A549 (cell line): ENCODE measurements at regions not wholly inside any gene's neighbourhood (a gene's known extent, or its start where the extent isn't known, plus 50 kb on each side); places are given as distances from the start of the nearest gene placed in this dataset.

Experiments used
- ATAC-seq, 2 experiments: fragments of 200-7000 bp in 1 of 2; fragments of >200 bp in 1 of 2; cut with Nextera tagmentation in 1 of 2; cut with Tn5 transposase in 1 of 2; 3 replicates each; pipeline versions ENCODE4 v1.8.0 to v1.9.1; 2018 to 2020; ENCODE audit warnings: mild to moderate bottlenecking in 1 of 2, moderate library complexity in 1 of 2
- CTCF ChIA-PET: fragments of 300-600 bp; sonication (Branson Sonifier 250); formaldehyde crosslinking; extraction: SDS; loops from one replicate; lab custom pipeline; 2021; ENCODE audit warnings: antibody characterized with exemption, inconsistent platforms; lab: Yijun Ruan, JAX
- POLR2A ChIA-PET: fragments of 350-600 bp; formaldehyde crosslinking; extraction: SDS; loops from one replicate; lab custom pipeline; 2021; ENCODE audit warnings: antibody characterized with exemption, inconsistent platforms; lab: Yijun Ruan, JAX
- DNase-seq, 2 experiments: peaks; one replicate each; pipeline versions ENCODE4 v3.0.0 to v3.0.0-alpha.2; 2011 to 2016; ENCODE audit warnings: low read depth in 1 of 2, low spot score in 1 of 2
- FAIRE-seq: peaks from 2 replicates; lab custom pipeline; 2011; peaks lifted over from hg19 to GRCh38; lab: Jason Lieb, UNC
- H3K27ac ChIP-seq, 2 experiments: fragments of >200 bp; sonication (Bioruptor Twin); formaldehyde crosslinking; 3 replicates each; pipeline ENCODE4 v1.5.1; 2016 to 2017
- H3K4me1 ChIP-seq: fragments of >200 bp; sonication (Bioruptor Twin); formaldehyde crosslinking; 3 replicates; pipeline ENCODE4 v1.6.1; 2016
- H3K4me2 ChIP-seq: fragments of >200 bp; sonication (Bioruptor Twin); formaldehyde crosslinking; 3 replicates; pipeline ENCODE4 v1.6.1; 2016
- H3K4me3 ChIP-seq: fragments of >200 bp; sonication (Bioruptor Twin); formaldehyde crosslinking; 3 replicates; pipeline ENCODE4 v1.5.1; 2016
- H3K9me3 ChIP-seq: fragments of >200 bp; sonication (Bioruptor Twin); formaldehyde crosslinking; 3 replicates; pipeline ENCODE4 v1.6.1; 2016
- ATOH8 ChIP-seq: fragments of 250-450 bp; sonication (Bioruptor Pico); IDR thresholded peaks from 2 replicates; pipeline ENCODE4 v1.5.0; 2020; ENCODE audit warnings: low read depth, mild to moderate bottlenecking, moderate library complexity
- BCL3 ChIP-seq: fragments of >200 bp; sonication (Bioruptor Twin); formaldehyde crosslinking; IDR thresholded peaks from 3 replicates; pipeline ENCODE4 v1.6.1; 2016
- CEBPB ChIP-seq, 2 experiments: fragments of >200 bp in 1 of 2; sonication (Bioruptor Twin) in 1 of 2; formaldehyde crosslinking in 1 of 2; IDR thresholded peaks; 2 replicates each; pipeline ENCODE4 v1.6.1; 2012 to 2016
- ELK1 ChIP-seq: fragments of 150-350 bp; IDR thresholded peaks from 2 replicates; pipeline ENCODE4 v1.6.1; 2014; ENCODE audit warnings: low read depth, mild to moderate bottlenecking, low read length
- HDAC2 ChIP-seq: fragments of 200-600 bp; sonication (generic); IDR thresholded peaks from 2 replicates; pipeline ENCODE4 v1.6.1; 2016
- HES2 ChIP-seq: fragments of >200 bp; sonication (Bioruptor Twin); formaldehyde crosslinking; IDR thresholded peaks from 2 replicates; pipeline ENCODE4 v1.6.1; 2016
- HOXB13 ChIP-seq: fragments of 250-450 bp; sonication (Bioruptor Pico); IDR thresholded peaks from 2 replicates; pipeline ENCODE4 v1.5.0; 2020; ENCODE audit warnings: low read depth, mild to moderate bottlenecking, moderate library complexity
- HOXB5 ChIP-seq: fragments of 250-450 bp; sonication (Bioruptor Pico); IDR thresholded peaks from 2 replicates; pipeline ENCODE4 v1.5.0; 2020; ENCODE audit warnings: mild to moderate bottlenecking, moderate library complexity
- MAZ ChIP-seq: fragments of 150-350 bp; IDR thresholded peaks from 2 replicates; pipeline ENCODE4 v1.6.1; 2014; ENCODE audit warnings: antibody characterized with exemption, low read depth, low read length, borderline replicate concordance
- MYC ChIP-seq: IDR thresholded peaks from 2 replicates; pipeline ENCODE4 v1.6.1; 2012; ENCODE audit warnings: mild to moderate bottlenecking, inconsistent platforms, low read length, improper control_type of control experiment, borderline replicate concordance
- PBX3 ChIP-seq: IDR thresholded peaks from 2 replicates; pipeline ENCODE4 v1.6.1; 2012
- PHF8 ChIP-seq: fragments of 200-600 bp; sonication (generic); IDR thresholded peaks from 2 replicates; pipeline ENCODE4 v1.6.1; 2016; ENCODE audit warnings: low read depth, mild to moderate bottlenecking, antibody characterized with exemption, moderate library complexity, borderline replicate concordance
- POLR2A ChIP-seq: IDR thresholded peaks from 2 replicates; pipeline ENCODE4 v1.6.1; 2012; ENCODE audit warnings: mild to moderate bottlenecking, low read length
- POLR2AphosphoS2 ChIP-seq: conservative IDR thresholded peaks from 2 replicates; pipeline ENCODE4 v1.6.1; 2012; ENCODE audit warnings: low read length, improper control_type of control experiment, inconsistent platforms
- RARB ChIP-seq: fragments of 250-450 bp; sonication (Bioruptor Pico); IDR thresholded peaks from 2 replicates; pipeline ENCODE4 v1.8.0; 2021; ENCODE audit warnings: mild to moderate bottlenecking, moderate library complexity
- REST ChIP-seq: fragments of 200-600 bp; sonication (generic); IDR thresholded peaks from 2 replicates; pipeline ENCODE4 v1.6.1; 2016; ENCODE audit warnings: antibody characterized with exemption, mild to moderate bottlenecking, moderate library complexity
- RNF2 ChIP-seq: fragments of 200-600 bp; sonication (generic); IDR thresholded peaks from 2 replicates; pipeline ENCODE4 v1.6.1; 2016; ENCODE audit warnings: low read depth, mild to moderate bottlenecking, antibody characterized with exemption, moderate library complexity, borderline replicate concordance
- TFCP2L1 ChIP-seq: fragments of 250-450 bp; sonication (Bioruptor Pico); IDR thresholded peaks from 2 replicates; pipeline ENCODE4 v1.5.0; 2021; ENCODE audit warnings: mild to moderate bottlenecking
- USF2 ChIP-seq: fragments of 450-650 bp; IDR thresholded peaks from 2 replicates; pipeline ENCODE4 v1.6.1; 2014; ENCODE audit warnings: antibody characterized with exemption
- ZFP36 ChIP-seq: fragments of 450-650 bp; IDR thresholded peaks from 2 replicates; pipeline ENCODE4 v1.6.1; 2014; ENCODE audit warnings: borderline replicate concordance; ENCODE audit not compliant: partially characterized antibody
- WGBS: methylation state at CpG from one replicate; pipeline ENCODE4 v1.1.6; 2017; ENCODE audit errors: missing lambda C conversion rate; 5-methylcytosine and 5-hydroxymethylcytosine counted together

- H3K4me1 ChIP-seq: peaks cover 18% of the 10 kb centered on the region
- TF ChIP-seq RNF2: no peak
- no peak for TF ChIP-seq ATOH8 (CRISPR knock-in tag)
- no peak for TF ChIP-seq HOXB5 (CRISPR knock-in tag)
- no peak for TF ChIP-seq PHF8
- no peak for TF ChIP-seq TFCP2L1 (CRISPR knock-in tag)
- TF ChIP-seq MYC: no peak
- no peak for TF ChIP-seq HES2
- TF ChIP-seq ELK1: no peak
- TF ChIP-seq PBX3: no peak
- no peak for TF ChIP-seq USF2
- no peak for TF ChIP-seq HDAC2
- TF ChIP-seq POLR2AphosphoS2: no peak
- TF ChIP-seq BCL3: no peak
- no peak for TF ChIP-seq ZFP36
- no peak for TF ChIP-seq REST
- TF ChIP-seq CEBPB (IDR thresholded peaks at IDR 0.05): no peak
- TF ChIP-seq MAZ: no peak
- no peak for TF ChIP-seq HOXB13
- no peak for TF ChIP-seq RARB (CRISPR knock-in tag)
- TF ChIP-seq POLR2A: no peak
- ChIA-PET CTCF (no interaction called here), POLR2A (no interaction called here)
- no peak for DNase-seq
- no peaks in the 10 kb centered on the region for H3K9me3 ChIP-seq
- no peak overlapping the region for H3K4me3 ChIP-seq
- no peak for FAIRE-seq
- WGBS: 90% methylated on average over 7 of the region's 7 CpGs
- H3K4me2 ChIP-seq: no peak overlapping the region
- no peak overlapping the region for H3K27ac ChIP-seq
- ATAC-seq: no peak
Observed at GRCh38 chr13:64725492-64725891, 2504.6 kb downstream of the PCDH9 start.
